ENCODE measurements at regions not wholly inside any gene's neighbourhood (a gene's known extent, or its start where the extent isn't known, plus 50 kb on each side); places are given as distances from the start of the nearest gene placed in this dataset.
"Not testable (repeated sequence)": the region's sequence is repeated elsewhere in the genome, so short reads cannot be mapped to it uniquely, and the experiment has no call there.

- no peak for DNase-seq (ENCODE audit: low read depth in 4 of 4, low spot score in 3 of 4)
Observed at GRCh38 chrX:93868289-93868965, 194.4 kb downstream of the FAM133A start.

GRCh38 chrX:93874554-93874953 is 200.5 kb downstream of the FAM133A start:
- DNase-seq (ENCODE audit: low read depth in 4 of 4, low spot score in 3 of 4) = peak in 2 of 4 donors; percentile 0 to 1

- DNase-seq (ENCODE audit: low read depth in 4 of 4, low spot score in 3 of 4) = no peak
Observed at GRCh38 chrX:93875621-93876282, 201.7 kb downstream of the FAM133A start.

- DNase-seq (ENCODE audit: low read depth in 4 of 4, low spot score in 3 of 4) = not testable (repeated sequence)
Observed at GRCh38 chrX:93921041-93921440, 247.0 kb downstream of the FAM133A start.

GRCh38 chrX:93932471-93933220 is 258.6 kb downstream of the FAM133A start:
- DNase-seq (ENCODE audit: low read depth in 4 of 4, low spot score in 3 of 4) = no peak

- no peak for DNase-seq (ENCODE audit: low read depth in 4 of 4, low spot score in 3 of 4)
Observed at GRCh38 chrX:93977641-93978040, 303.6 kb downstream of the FAM133A start.

GRCh38 chrX:93985344-93986307 is 311.6 kb downstream of the FAM133A start:
- no peak for DNase-seq (ENCODE audit: low read depth in 4 of 4, low spot score in 3 of 4)
